ENCODE measurements at regions not wholly inside any gene's neighbourhood (a gene's known extent, or its start where the extent isn't known, plus 50 kb on each side); places are given as distances from the start of the nearest gene placed in this dataset.
"Not testable (repeated sequence)": the region's sequence is repeated elsewhere in the genome, so short reads cannot be mapped to it uniquely, and the experiment has no call there.

- no peak overlapping the region for H3K4me3 ChIP-seq
- TF ChIP-seq CTCF (IDR thresholded peaks at IDR 0.05) (no peak), POLR2A (IDR thresholded peaks at IDR 0.05) (no peak)
- H3K9me3 ChIP-seq, result no peaks in the 10 kb centered on the region
- H3K27ac ChIP-seq, result no peak overlapping the region
- no peaks in the 10 kb centered on the region for H3K4me1 ChIP-seq
- no peaks in the 10 kb centered on the region for H3K27me3 ChIP-seq
- no peaks in the 10 kb centered on the region for H3K36me3 ChIP-seq
- no peak for DNase-seq
Measured at GRCh38 chr5:44695259-44695658, 113.5 kb upstream of the MRPS30 start.

- no peaks in the 10 kb centered on the region for H3K27me3 ChIP-seq
- no peak for TF ChIP-seq CTCF (IDR thresholded peaks at IDR 0.05)
- no peaks in the 10 kb centered on the region for H3K4me1 ChIP-seq
- DNase-seq, result no peak
- H3K9me3 ChIP-seq, result no peaks in the 10 kb centered on the region
- H3K4me3 ChIP-seq, result no peak overlapping the region
- H3K36me3 ChIP-seq, result no peaks in the 10 kb centered on the region
- no peak overlapping the region for H3K27ac ChIP-seq
Measured at GRCh38 chr5:44691802-44692201, 116.9 kb upstream of the MRPS30 start.

- Histone ChIP-seq H3K9me3 (no peaks in the 10 kb centered on the region), H3K27ac (no peak overlapping the region), H3K4me1 (no peaks in the 10 kb centered on the region), H3K27me3 (no peaks in the 10 kb centered on the region), H3K36me3 (no peaks in the 10 kb centered on the region), H3K4me3 (no peak overlapping the region)
- no peak for TF ChIP-seq POLR2A (IDR thresholded peaks at IDR 0.05)
- no peak for TF ChIP-seq CTCF (IDR thresholded peaks at IDR 0.05)
- no peak for DNase-seq
Measured at GRCh38 chr5:44681906-44682305, 126.8 kb upstream of the MRPS30 start.

GRCh38 chr5:44679214-44679613, 129.5 kb upstream of the MRPS30 start:
- no peak for TF ChIP-seq CTCF (IDR thresholded peaks at IDR 0.05)
- no peak for TF ChIP-seq POLR2A (IDR thresholded peaks at IDR 0.05)
- Histone ChIP-seq H3K4me3 (no peak overlapping the region), H3K27ac (no peak overlapping the region), H3K27me3 (no peaks in the 10 kb centered on the region), H3K4me1 (no peaks in the 10 kb centered on the region), H3K36me3 (no peaks in the 10 kb centered on the region), H3K9me3 (no peaks in the 10 kb centered on the region)
- no peak for DNase-seq

- H3K9me3 ChIP-seq, result no peaks in the 10 kb centered on the region
- no peak overlapping the region for H3K4me3 ChIP-seq
- TF ChIP-seq POLR2A (IDR thresholded peaks at IDR 0.05), result no peak
- no peak for TF ChIP-seq CTCF (IDR thresholded peaks at IDR 0.05)
- H3K27me3 ChIP-seq, result no peaks in the 10 kb centered on the region
- DNase-seq, result no peak
- H3K4me1 ChIP-seq, result no peaks in the 10 kb centered on the region
- no peaks in the 10 kb centered on the region for H3K36me3 ChIP-seq
- no peak overlapping the region for H3K27ac ChIP-seq
Measured at GRCh38 chr5:44675296-44675695, 133.5 kb upstream of the MRPS30 start.

- no peak overlapping the region for H3K4me3 ChIP-seq
- H3K36me3 ChIP-seq, result no peaks in the 10 kb centered on the region
- H3K27me3 ChIP-seq, result no peaks in the 10 kb centered on the region
- DNase-seq, result no peak
- no peaks in the 10 kb centered on the region for H3K9me3 ChIP-seq
- TF ChIP-seq POLR2A (IDR thresholded peaks at IDR 0.05) (no peak), CTCF (IDR thresholded peaks at IDR 0.05) (no peak)
- no peak overlapping the region for H3K27ac ChIP-seq
- H3K4me1 ChIP-seq, result no peaks in the 10 kb centered on the region
Measured at GRCh38 chr5:44674461-44674860, 134.3 kb upstream of the MRPS30 start.

- not testable (repeated sequence) for H3K27me3 ChIP-seq, H3K9me3 ChIP-seq, H3K4me3 ChIP-seq, H3K36me3 ChIP-seq, H3K27ac ChIP-seq, H3K4me1 ChIP-seq, DNase-seq
Measured at GRCh38 chr5:44668471-44668870, 140.3 kb upstream of the MRPS30 start.

All from Peyer's patch (tissue), 4 donors.